A549 (cell line): ENCODE measurements at regions not wholly inside any gene's neighbourhood (a gene's known extent, or its start where the extent isn't known, plus 50 kb on each side); places are given as distances from the start of the nearest gene placed in this dataset.

Experiments used
- ATAC-seq, 2 experiments: fragments of 200-7000 bp in 1 of 2; fragments of >200 bp in 1 of 2; cut with Nextera tagmentation in 1 of 2; cut with Tn5 transposase in 1 of 2; 3 replicates each; pipeline versions ENCODE4 v1.8.0 to v1.9.1; 2018 to 2020; ENCODE audit warnings: mild to moderate bottlenecking in 1 of 2, moderate library complexity in 1 of 2
- CTCF ChIA-PET: fragments of 300-600 bp; sonication (Branson Sonifier 250); formaldehyde crosslinking; extraction: SDS; loops from one replicate; lab custom pipeline; 2021; ENCODE audit warnings: antibody characterized with exemption, inconsistent platforms; lab: Yijun Ruan, JAX
- POLR2A ChIA-PET: fragments of 350-600 bp; formaldehyde crosslinking; extraction: SDS; loops from one replicate; lab custom pipeline; 2021; ENCODE audit warnings: antibody characterized with exemption, inconsistent platforms; lab: Yijun Ruan, JAX
- DNase-seq, 2 experiments: peaks; one replicate each; pipeline versions ENCODE4 v3.0.0 to v3.0.0-alpha.2; 2011 to 2016; ENCODE audit warnings: low read depth in 1 of 2, low spot score in 1 of 2
- FAIRE-seq: peaks from 2 replicates; lab custom pipeline; 2011; peaks lifted over from hg19 to GRCh38; lab: Jason Lieb, UNC
- H3K27ac ChIP-seq, 2 experiments: fragments of >200 bp; sonication (Bioruptor Twin); formaldehyde crosslinking; 3 replicates each; pipeline ENCODE4 v1.5.1; 2016 to 2017
- H3K4me1 ChIP-seq: fragments of >200 bp; sonication (Bioruptor Twin); formaldehyde crosslinking; 3 replicates; pipeline ENCODE4 v1.6.1; 2016
- H3K4me2 ChIP-seq: fragments of >200 bp; sonication (Bioruptor Twin); formaldehyde crosslinking; 3 replicates; pipeline ENCODE4 v1.6.1; 2016
- H3K4me3 ChIP-seq: fragments of >200 bp; sonication (Bioruptor Twin); formaldehyde crosslinking; 3 replicates; pipeline ENCODE4 v1.5.1; 2016
- H3K9me3 ChIP-seq: fragments of >200 bp; sonication (Bioruptor Twin); formaldehyde crosslinking; 3 replicates; pipeline ENCODE4 v1.6.1; 2016
- CBX2 ChIP-seq: fragments of 200-600 bp; sonication (generic); IDR thresholded peaks from 2 replicates; pipeline ENCODE4 v1.6.1; 2016; ENCODE audit warnings: low read depth, mild to moderate bottlenecking, borderline replicate concordance
- CHD4 ChIP-seq: fragments of 200-600 bp; sonication (generic); IDR thresholded peaks from 2 replicates; pipeline ENCODE4 v1.6.1; 2016; ENCODE audit warnings: antibody characterized with exemption, mild to moderate bottlenecking, borderline replicate concordance
- EHF ChIP-seq: fragments of 250-450 bp; sonication (Bioruptor Pico); IDR thresholded peaks from 2 replicates; pipeline ENCODE4 v1.5.0; 2020; ENCODE audit warnings: mild to moderate bottlenecking
- FOXS1 ChIP-seq: fragments of 250-450 bp; sonication (Bioruptor Pico); IDR thresholded peaks from 2 replicates; pipeline ENCODE4 v1.5.0; 2020; ENCODE audit warnings: mild to moderate bottlenecking, moderate library complexity
- HOXA7 ChIP-seq: fragments of 250-450 bp; sonication (Bioruptor Pico); IDR thresholded peaks from 2 replicates; pipeline ENCODE4 v1.5.0; 2020; ENCODE audit warnings: mild to moderate bottlenecking, moderate library complexity
- HOXB13 ChIP-seq: fragments of 250-450 bp; sonication (Bioruptor Pico); IDR thresholded peaks from 2 replicates; pipeline ENCODE4 v1.5.0; 2020; ENCODE audit warnings: low read depth, mild to moderate bottlenecking, moderate library complexity
- HOXB5 ChIP-seq: fragments of 250-450 bp; sonication (Bioruptor Pico); IDR thresholded peaks from 2 replicates; pipeline ENCODE4 v1.5.0; 2020; ENCODE audit warnings: mild to moderate bottlenecking, moderate library complexity
- JUN ChIP-seq, 2 experiments: fragments of >200 bp; sonication (Bioruptor Twin); formaldehyde crosslinking; IDR thresholded peaks; 2 replicates in 1 of 2; 3 replicates in 1 of 2; pipeline ENCODE4 v1.6.1; 2016 to 2017
- KDM5A ChIP-seq: fragments of 200-600 bp; sonication (generic); IDR thresholded peaks from 2 replicates; pipeline ENCODE4 v1.6.1; 2016; ENCODE audit warnings: antibody characterized with exemption, mild to moderate bottlenecking
- MAFK ChIP-seq: fragments of 450-650 bp; IDR thresholded peaks from 2 replicates; pipeline ENCODE4 v1.6.1; 2014; ENCODE audit not compliant: partially characterized antibody
- MAZ ChIP-seq: fragments of 150-350 bp; IDR thresholded peaks from 2 replicates; pipeline ENCODE4 v1.6.1; 2014; ENCODE audit warnings: antibody characterized with exemption, low read depth, low read length, borderline replicate concordance
- MYC ChIP-seq: IDR thresholded peaks from 2 replicates; pipeline ENCODE4 v1.6.1; 2012; ENCODE audit warnings: mild to moderate bottlenecking, inconsistent platforms, low read length, improper control_type of control experiment, borderline replicate concordance
- NFE2L2 ChIP-seq: fragments of 150-350 bp; conservative IDR thresholded peaks from 2 replicates; pipeline ENCODE4 v1.6.1; 2014; ENCODE audit warnings: low read length
- NPAS2 ChIP-seq: fragments of 250-450 bp; sonication (Bioruptor Pico); IDR thresholded peaks from 2 replicates; pipeline ENCODE4 v1.8.0; 2022; ENCODE audit warnings: mild to moderate bottlenecking, moderate library complexity, borderline replicate concordance
- NR3C1 ChIP-seq: fragments of >200 bp; sonication (Bioruptor Twin); formaldehyde crosslinking; IDR thresholded peaks from 3 replicates; pipeline ENCODE4 v1.6.1; 2017
- PHF8 ChIP-seq: fragments of 200-600 bp; sonication (generic); IDR thresholded peaks from 2 replicates; pipeline ENCODE4 v1.6.1; 2016; ENCODE audit warnings: low read depth, mild to moderate bottlenecking, antibody characterized with exemption, moderate library complexity, borderline replicate concordance
- POLR2A ChIP-seq: IDR thresholded peaks from 2 replicates; pipeline ENCODE4 v1.6.1; 2012; ENCODE audit warnings: mild to moderate bottlenecking, low read length
- POLR2AphosphoS2 ChIP-seq: conservative IDR thresholded peaks from 2 replicates; pipeline ENCODE4 v1.6.1; 2012; ENCODE audit warnings: low read length, improper control_type of control experiment, inconsistent platforms
- RCOR1 ChIP-seq: fragments of 150-350 bp; IDR thresholded peaks from 2 replicates; pipeline ENCODE4 v1.6.1; 2014; ENCODE audit warnings: antibody characterized with exemption, low read length, low read depth
- RFX5 ChIP-seq: fragments of 450-650 bp; IDR thresholded peaks from 2 replicates; pipeline ENCODE4 v1.7.1; 2014; ENCODE audit warnings: antibody characterized with exemption, mild to moderate bottlenecking, moderate library complexity
- SREBF2 ChIP-seq: fragments of 450-650 bp; IDR thresholded peaks from 2 replicates; pipeline ENCODE4 v1.6.1; 2014; ENCODE audit warnings: mild to moderate bottlenecking, moderate library complexity
- ZC3H11A ChIP-seq: fragments of 450-650 bp; IDR thresholded peaks from 2 replicates; pipeline ENCODE4 v1.6.1; 2014; ENCODE audit warnings: antibody characterized with exemption, mild to moderate bottlenecking
- ZFP36 ChIP-seq: fragments of 450-650 bp; IDR thresholded peaks from 2 replicates; pipeline ENCODE4 v1.6.1; 2014; ENCODE audit warnings: borderline replicate concordance; ENCODE audit not compliant: partially characterized antibody
- ZSCAN20 ChIP-seq: fragments of 250-450 bp; sonication (Bioruptor Pico); IDR thresholded peaks from 2 replicates; pipeline ENCODE4 v1.8.0; 2022; ENCODE audit warnings: mild to moderate bottlenecking, moderate library complexity
- WGBS: methylation state at CpG from one replicate; pipeline ENCODE4 v1.1.6; 2017; ENCODE audit errors: missing lambda C conversion rate; 5-methylcytosine and 5-hydroxymethylcytosine counted together
- TF ChIP-seq, protein P1 (sequence below): fragments of >200 bp; sonication (Bioruptor Twin); formaldehyde crosslinking; IDR thresholded peaks from 2 replicates; pipeline ENCODE4 v1.6.1; 2016
- TF ChIP-seq, protein P2 (sequence below): fragments of 150-350 bp; IDR thresholded peaks from 2 replicates; pipeline ENCODE4 v1.6.1; 2014; ENCODE audit warnings: low read depth, mild to moderate bottlenecking, low read length
- TF ChIP-seq, protein P3 (sequence below): fragments of >200 bp; sonication (Bioruptor Twin); formaldehyde crosslinking; IDR thresholded peaks from 3 replicates; pipeline ENCODE4 v1.6.1; 2016

DNA sequence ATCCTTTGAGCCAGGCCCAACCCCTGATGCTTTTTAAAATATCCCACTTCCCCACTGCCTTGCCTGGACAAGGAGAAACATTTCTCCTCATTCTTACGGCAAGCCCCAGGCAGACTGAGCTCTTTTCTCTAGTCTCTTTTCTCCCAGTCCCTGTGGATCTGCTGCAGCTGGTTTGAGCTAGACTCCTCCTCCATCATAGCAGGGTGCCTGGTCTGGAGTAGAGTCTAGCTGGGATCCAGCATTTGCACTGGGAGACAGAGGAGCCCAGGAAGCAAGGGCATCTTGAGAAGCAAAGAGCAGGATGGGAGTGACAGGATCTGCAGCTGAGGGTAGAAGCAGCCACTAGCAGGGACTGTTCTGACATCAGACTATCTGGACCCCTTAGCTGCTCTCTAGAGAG, 562.3 kb upstream of the COBL start:
- no peak overlapping the region for H3K4me3 ChIP-seq
- POLR2A ChIA-PET = no interaction called here
- H3K9me3 ChIP-seq = no peaks in the 10 kb centered on the region
- TF ChIP-seq MYC (no peak), ZC3H11A (no peak), RCOR1 (no peak), NPAS2 (CRISPR knock-in tag) (no peak), EHF (CRISPR knock-in tag) (no peak), HOXB5 (CRISPR knock-in tag) (no peak), CHD4 (no peak), ZFP36 (no peak), CBX2 (no peak), ZSCAN20 (no peak), KDM5A (no peak), FOXS1 (no peak)
- TF ChIP-seq, protein P1, sequence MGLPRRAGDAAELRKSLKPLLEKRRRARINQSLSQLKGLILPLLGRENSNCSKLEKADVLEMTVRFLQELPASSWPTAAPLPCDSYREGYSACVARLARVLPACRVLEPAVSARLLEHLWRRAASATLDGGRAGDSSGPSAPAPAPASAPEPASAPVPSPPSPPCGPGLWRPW = no peak
- TF ChIP-seq, protein P2, sequence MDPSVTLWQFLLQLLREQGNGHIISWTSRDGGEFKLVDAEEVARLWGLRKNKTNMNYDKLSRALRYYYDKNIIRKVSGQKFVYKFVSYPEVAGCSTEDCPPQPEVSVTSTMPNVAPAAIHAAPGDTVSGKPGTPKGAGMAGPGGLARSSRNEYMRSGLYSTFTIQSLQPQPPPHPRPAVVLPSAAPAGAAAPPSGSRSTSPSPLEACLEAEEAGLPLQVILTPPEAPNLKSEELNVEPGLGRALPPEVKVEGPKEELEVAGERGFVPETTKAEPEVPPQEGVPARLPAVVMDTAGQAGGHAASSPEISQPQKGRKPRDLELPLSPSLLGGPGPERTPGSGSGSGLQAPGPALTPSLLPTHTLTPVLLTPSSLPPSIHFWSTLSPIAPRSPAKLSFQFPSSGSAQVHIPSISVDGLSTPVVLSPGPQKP = no peak
- no peak overlapping the region for H3K4me2 ChIP-seq
- H3K27ac ChIP-seq = no peak overlapping the region
- FAIRE-seq (no peak), ATAC-seq (no peak), DNase-seq (no peak)
- WGBS = 81% methylated on average over 1 of the region's 1 CpG
- H3K4me1 ChIP-seq = no peaks in the 10 kb centered on the region
- CTCF ChIA-PET = no interaction called here

DNA sequence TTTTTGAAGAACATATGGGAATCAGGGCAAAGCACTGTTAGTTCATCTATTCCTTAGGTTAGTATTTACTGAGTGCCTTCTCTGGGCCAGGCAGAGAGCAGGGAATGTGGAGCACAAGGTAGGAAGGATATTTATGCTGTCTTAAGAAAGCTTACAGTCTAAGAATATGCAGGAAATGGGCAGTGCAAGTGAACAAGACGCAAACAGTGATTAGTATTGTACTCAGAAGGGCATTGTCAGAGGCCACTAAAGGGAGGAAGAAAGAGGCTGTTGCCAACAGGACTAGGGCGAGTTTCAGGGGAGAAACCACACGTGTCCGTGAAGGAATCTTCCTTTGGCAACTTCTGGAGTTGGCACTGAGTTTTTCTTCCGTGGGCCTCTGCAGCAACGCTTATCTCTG, 552.8 kb upstream of the COBL start:
- no peak for TF ChIP-seq JUN (IDR thresholded peaks at IDR 0.05)
- TF ChIP-seq EHF (CRISPR knock-in tag) = no peak
- TF ChIP-seq CBX2 = no peak
- TF ChIP-seq ZFP36 = no peak
- TF ChIP-seq, protein P1 = no peak
- TF ChIP-seq SREBF2 = no peak
- TF ChIP-seq NR3C1 = no peak
- no peak for TF ChIP-seq PHF8
- TF ChIP-seq, protein P3, sequence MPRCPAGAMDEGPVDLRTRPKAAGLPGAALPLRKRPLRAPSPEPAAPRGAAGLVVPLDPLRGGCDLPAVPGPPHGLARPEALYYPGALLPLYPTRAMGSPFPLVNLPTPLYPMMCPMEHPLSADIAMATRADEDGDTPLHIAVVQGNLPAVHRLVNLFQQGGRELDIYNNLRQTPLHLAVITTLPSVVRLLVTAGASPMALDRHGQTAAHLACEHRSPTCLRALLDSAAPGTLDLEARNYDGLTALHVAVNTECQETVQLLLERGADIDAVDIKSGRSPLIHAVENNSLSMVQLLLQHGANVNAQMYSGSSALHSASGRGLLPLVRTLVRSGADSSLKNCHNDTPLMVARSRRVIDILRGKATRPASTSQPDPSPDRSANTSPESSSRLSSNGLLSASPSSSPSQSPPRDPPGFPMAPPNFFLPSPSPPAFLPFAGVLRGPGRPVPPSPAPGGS = no peak
- TF ChIP-seq HOXB13 = no peak
- TF ChIP-seq POLR2A = no peak
- TF ChIP-seq MAFK = no peak
- TF ChIP-seq NFE2L2 = no peak
- no peak for TF ChIP-seq POLR2AphosphoS2
- no peak for TF ChIP-seq RFX5
- TF ChIP-seq HOXA7 (CRISPR knock-in tag) = no peak
- no peak for TF ChIP-seq MAZ
- CTCF ChIA-PET = no interaction called here
- POLR2A ChIA-PET = interaction anchor here (0.6 kb wide), 1 partner anchor 250 kb away, joined by 3 read pairs; no protein-coding TSS in a partner anchor
- no peaks in the 10 kb centered on the region for H3K4me1 ChIP-seq
- H3K9me3 ChIP-seq = no peaks in the 10 kb centered on the region
- no peak overlapping the region for H3K27ac ChIP-seq
- FAIRE-seq = no peak
- H3K4me3 ChIP-seq = no peak overlapping the region
- no peak overlapping the region for H3K4me2 ChIP-seq
- no peak for ATAC-seq
- no peak for DNase-seq
- WGBS = 15% methylated on average over 6 of the region's 6 CpGs
